GM20431 (cell line): ENCODE measurements at regions not wholly inside any gene's neighbourhood (a gene's known extent, or its start where the extent isn't known, plus 50 kb on each side); places are given as distances from the start of the nearest gene placed in this dataset.

ENCODE experiments used
- in situ Hi-C: fragments of 300-500 bp; cut with MseI, MboI; formaldehyde crosslinking; loops from one replicate; pipeline ENCODE4 v1.15.0; 2020; ENCODE audit warnings: low sequenced_read_pairs; ENCODE audit not compliant: unreplicated experiment

- in situ Hi-C loops, result no loop called here
Observed at GRCh38 chr11:80553565-80553964, 1112.7 kb upstream of the TENM4 start.

DNA sequence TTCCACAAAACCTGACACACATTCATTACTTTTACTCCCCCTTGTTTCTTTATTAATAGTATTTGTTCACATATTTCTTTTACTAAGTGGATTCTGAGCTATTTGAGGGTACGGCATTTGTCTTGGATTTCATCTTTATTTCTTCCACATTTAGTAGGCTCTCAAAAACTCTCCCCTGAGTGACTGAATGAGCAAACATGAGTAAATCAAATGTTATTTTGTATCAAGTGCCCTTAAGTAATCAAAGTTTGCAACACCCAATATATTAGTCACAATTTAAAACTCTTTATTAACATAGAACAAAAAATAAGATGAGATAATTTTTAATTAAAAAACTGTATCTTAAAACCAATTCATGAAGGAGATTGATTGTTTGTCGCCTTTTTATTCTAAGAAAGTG is 1101.9 kb upstream of the TENM4 start:
- in situ Hi-C loops, result no loop called here

GRCh38 chr11:80538040-80538439 is 1097.2 kb upstream of the TENM4 start:
- in situ Hi-C loops, result no loop called here

DNA sequence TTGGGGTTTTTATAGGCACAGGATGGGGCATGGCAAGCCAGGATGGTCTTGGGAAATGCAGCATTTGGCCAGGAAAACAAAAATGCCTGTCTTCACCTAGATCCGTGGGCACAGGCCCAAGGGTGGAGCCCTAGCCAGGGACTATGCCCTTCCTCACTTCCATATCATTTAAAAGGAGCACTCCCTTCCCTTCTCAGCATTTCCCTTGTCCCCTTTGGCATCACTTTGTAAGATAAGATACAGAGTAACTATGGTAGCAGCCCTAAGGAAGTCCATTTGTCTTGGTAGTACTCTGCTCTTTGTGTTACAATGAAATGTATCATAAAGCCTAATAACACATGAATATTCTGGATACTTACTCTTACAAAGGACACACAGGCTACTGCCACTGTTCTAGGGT is 1092.6 kb upstream of the TENM4 start:
- in situ Hi-C loops, result no loop called here

DNA sequence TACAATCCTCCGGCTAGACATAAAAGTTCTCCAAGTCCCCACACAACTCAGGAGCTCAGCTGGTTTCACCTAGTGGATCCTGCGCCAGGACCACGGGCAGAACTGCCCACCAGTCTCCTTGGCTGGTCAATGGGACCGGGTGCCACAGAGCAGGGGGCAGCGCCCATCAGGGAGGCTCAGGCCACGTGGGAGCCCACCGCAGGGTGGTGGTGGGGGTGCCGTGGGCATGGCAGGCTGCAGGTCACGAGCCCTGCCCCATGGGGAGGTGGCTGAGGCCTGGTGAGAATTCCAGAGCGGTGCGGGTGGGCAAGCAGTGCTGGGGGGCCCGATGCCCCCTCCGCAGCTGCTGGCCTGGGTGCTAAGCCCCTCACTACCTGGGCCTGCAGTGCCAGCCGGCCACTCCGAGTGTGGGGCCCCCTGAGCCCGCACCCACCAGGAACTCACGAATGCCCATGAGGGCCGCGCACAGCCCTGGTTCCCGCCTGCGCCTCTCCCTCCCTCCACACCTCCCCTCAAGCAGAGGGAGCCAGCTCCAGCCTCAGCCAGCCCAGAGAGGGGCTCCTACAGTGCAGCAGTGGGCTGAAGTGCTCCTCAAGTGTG is 1091.9 kb upstream of the TENM4 start:
- in situ Hi-C loops, result no loop called here

DNA sequence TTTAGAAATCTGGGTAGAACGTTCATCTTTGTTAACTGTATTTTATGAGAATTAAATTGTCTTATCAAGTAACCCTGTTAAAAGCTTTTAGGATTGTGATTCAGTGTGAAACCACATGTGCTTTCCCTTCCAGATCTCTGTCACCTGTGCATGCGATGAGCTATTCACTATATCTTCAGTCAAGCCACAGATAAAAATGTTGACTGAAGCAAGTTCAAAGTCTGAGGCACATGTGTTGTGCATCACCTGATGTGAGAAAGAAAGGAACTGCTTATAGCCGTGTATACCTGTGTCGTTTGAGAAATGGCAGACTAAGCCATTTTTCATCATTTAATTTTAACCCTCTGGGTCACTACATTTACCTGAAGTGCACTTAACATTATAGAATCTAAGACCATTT is 1088.9 kb upstream of the TENM4 start:
- in situ Hi-C loops, result no loop called here

DNA sequence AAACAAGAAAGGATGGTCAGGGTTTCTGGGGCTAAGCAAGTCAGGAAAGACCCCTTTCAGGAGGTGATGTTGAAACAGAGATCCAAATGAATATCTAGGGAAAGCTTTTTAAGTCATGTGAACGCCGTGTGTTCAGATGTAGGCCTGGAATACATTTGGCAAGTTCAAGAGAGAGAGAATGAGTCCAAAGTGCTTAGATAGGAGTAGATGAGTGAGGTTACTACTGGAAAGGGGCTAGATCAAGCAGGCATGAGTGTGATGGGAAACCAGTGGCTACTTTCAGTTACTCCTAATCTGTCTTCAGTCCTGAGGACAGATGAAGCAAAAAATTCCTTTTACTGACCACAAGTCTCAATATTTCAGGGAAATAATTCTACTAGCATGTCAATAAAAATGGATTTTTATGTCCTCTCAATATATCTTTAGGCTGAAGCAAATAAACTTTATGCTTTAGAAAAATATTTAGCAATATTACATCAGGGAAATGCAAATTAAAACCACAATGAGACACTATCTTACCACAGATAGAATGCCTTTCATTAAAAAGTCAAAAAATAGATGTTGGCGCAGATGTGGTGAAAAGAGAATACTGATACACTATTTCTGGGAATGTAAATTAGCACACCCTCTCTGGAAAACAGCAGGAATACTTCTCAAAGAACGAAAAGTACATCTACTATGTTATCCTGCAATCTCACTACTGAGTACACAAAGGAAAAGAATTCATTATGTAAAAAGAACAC is 1085.0 kb upstream of the TENM4 start:
- in situ Hi-C loops, result no loop called here

GRCh38 chr11:80524349-80524748 is 1083.5 kb upstream of the TENM4 start:
- in situ Hi-C loops, result no loop called here

DNA sequence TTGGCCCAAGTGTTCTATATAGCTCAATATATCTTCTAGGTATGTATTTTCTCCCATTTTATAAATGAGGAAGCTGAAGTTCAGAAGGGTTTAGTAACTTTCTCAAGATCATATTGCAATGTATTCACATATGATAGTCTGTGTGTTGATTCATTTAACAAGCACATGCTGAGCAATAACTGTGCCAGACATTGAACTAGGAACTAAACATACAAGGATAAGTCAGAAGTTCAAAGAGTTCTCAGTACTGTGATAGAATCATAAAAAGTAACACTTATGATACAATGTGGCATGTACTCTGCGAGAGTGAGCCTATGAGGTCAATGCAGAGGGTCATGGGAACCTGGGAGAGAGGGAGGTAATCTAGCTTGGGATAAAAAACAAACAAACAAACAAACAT is 1082.2 kb upstream of the TENM4 start:
- in situ Hi-C loops, result no loop called here

- in situ Hi-C loops, result no loop called here
Observed at GRCh38 chr11:80521592-80521991, 1080.8 kb upstream of the TENM4 start.

- in situ Hi-C loops, result no loop called here
Observed at GRCh38 chr11:80520507-80520887, 1079.7 kb upstream of the TENM4 start.

DNA sequence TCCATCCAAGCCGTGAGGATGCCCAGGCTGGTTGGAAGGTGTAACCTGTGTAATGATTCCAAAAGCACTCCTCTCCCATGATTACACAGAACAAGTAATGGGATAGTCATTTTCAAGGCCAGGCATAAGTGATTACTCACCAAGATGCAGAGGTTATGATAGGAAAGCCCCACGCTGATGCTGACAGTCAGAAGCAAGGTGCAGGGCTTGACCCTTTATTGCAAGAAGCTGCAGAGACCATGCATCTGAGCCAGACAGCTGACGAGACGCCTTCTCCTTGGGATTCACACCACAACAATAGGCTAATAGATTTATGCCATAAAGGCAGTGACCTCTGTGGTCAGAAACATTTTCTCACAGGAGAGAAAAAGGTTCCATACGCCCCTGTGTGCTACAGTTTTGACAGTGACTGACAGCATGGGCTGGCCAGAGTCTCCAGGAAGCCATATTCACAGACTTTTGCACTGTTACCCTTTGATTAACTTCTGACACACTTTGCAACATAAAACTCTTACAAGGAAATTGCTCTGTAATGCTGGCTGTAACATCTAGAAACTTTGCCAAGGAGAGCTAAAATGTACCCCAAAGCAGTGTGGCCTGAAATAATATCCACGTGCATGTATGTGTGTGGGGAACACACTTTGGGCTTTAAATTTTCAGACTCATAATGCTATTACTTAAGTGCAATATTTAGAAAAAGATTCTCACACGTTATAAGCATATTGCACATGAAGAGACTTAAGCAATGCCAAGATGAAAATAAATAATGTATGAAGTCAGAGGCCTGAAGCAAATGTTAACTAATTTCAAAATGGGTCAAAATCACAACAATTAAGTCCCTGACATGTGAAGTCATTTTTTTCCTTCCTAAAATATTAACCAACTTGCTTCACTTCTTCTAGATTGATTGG is 1079.0 kb upstream of the TENM4 start:
- in situ Hi-C loops, result no loop called here

DNA sequence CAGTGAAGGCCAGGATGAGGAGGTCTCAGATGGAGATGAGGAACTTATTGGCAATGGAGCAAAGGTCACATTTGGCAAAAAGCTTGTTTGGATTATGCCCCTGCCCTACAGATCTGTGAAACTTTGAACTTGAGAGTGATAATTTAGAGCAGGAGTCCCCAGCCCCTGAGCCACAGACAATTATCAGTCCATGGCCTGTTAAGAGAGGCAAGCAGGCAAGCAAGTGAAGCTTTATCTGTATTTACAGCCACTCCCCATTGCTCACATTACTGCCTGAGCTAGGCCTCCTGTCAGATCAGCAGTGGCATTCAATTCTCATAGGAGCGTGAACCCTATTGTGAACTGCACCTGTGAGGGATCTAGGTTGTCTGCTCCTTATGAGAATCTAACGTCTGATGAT is 1076.9 kb upstream of the TENM4 start:
- in situ Hi-C loops, result no loop called here

- in situ Hi-C loops, result no loop called here
Observed at GRCh38 chr11:80515097-80515496, 1074.3 kb upstream of the TENM4 start.

GRCh38 chr11:80512491-80512890 is 1071.7 kb upstream of the TENM4 start:
- in situ Hi-C loops, result no loop called here

DNA sequence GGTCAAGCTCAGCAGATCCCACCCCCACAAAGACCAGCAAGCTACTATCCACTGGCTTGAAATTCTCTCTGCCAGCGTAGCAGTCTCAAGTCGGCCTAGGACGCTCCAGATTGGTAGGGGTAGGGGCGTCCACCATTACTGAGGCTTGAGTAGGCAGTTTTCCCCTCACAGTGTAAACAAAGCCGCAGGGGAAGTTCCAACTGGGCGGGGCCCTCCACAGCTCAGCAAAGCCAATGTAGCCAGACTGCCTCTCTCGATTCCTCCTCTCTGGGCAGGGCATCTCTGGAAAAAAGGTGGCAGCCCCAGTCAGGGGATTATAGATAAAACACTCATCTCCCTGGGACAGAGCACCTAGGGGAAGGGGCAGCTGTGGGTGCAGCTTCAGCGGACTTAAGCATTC is 1064.9 kb upstream of the TENM4 start:
- in situ Hi-C loops, result no loop called here

DNA sequence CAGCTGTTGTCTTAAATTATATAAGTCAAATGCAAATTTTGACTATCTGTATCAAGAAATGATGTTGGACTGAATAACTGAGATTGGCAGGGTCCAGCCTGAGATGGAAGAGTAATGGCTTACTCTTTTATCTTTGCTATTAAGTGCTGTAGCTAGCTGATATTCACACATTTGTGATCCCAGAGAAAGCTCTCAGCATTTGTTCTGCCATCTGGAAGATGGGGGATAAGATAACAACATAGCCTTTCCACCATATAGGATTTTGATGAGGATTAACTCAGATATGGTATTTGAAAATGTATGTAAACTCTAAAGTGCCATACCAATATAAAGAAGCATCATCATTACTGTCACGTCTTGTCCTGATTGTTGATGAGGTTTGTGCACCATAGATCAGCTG is 1063.2 kb upstream of the TENM4 start:
- in situ Hi-C loops, result no loop called here

DNA sequence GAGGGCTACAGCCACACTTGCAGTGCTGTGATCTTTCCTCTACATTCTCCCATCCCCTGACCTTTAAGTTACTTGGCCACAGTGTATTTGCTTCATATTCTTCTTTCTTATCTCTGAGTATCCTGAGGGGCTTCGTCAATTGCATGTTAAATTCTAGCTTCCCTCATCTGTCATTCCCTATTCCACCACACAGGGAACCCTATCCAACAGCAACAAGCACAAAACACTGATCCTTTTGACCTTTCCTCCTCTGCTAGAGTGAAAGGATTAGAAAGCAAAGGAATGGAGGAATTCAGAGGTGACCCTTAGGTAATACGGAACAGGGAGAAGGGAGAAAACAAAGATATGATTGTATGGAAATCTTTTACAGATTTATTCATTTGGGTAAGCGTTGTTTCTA is 1061.7 kb upstream of the TENM4 start:
- in situ Hi-C loops, result no loop called here

GRCh38 chr11:80495116-80495515 is 1054.3 kb upstream of the TENM4 start:
- in situ Hi-C loops, result no loop called here

DNA sequence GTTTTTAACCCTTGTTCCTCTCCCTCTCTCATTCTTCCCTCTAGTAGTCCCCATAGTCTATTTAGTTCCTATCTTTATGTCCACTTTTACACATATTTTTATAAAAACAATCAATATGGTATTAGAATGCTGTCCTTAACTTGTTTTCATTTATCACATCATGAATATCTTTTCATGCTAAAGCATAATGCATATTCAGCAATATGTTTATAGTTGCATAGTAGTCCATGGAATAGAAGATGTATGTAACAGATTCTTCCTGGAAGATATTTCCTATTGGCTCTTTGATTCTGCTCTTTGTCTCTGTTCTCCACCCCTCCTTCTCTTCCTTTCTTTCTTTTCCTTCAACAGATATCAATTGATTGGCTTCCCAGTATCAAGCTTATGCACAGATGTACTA is 1047.1 kb upstream of the TENM4 start:
- in situ Hi-C loops, result no loop called here

- in situ Hi-C loops, result no loop called here
Observed at GRCh38 chr11:80486678-80487077, 1045.8 kb upstream of the TENM4 start.
